Upper lobe of left lung (tissue), 6 donors: ENCODE measurements at regions not wholly inside any gene's neighbourhood (a gene's known extent, or its start where the extent isn't known, plus 50 kb on each side); places are given as distances from the start of the nearest gene placed in this dataset.

Experiments
- ATAC-seq, 2 donors: fragments of 200-7000 bp; cut with Tn5 transposase; one replicate each; pipeline ENCODE4 v1.9.1; 2022; ENCODE audit warnings: mild to moderate bottlenecking in 2 of 2, moderate library complexity in 2 of 2; ENCODE audit not compliant: low FRiP score in 2 of 2
- DNase-seq, 2 donors: peaks; one replicate each; pipeline ENCODE4 v3.0.0-alpha.2; 2019 to 2020
- H3K27ac ChIP-seq, 4 donors: fragments of 200-600 bp; sonication (generic); one replicate each; pipeline ENCODE4 v1.5.1; 2016 to 2019
- H3K27me3 ChIP-seq, 4 donors: fragments of 200-600 bp; sonication (generic); one replicate each; pipeline ENCODE4 v1.5.1; 2017 to 2019
- H3K36me3 ChIP-seq, 4 donors: fragments of 200-600 bp; sonication (generic); one replicate each; pipeline ENCODE4 v1.5.1; 2016 to 2019
- H3K4me1 ChIP-seq, 4 donors: fragments of 200-600 bp; sonication (generic); one replicate each; pipeline ENCODE4 v1.5.1; 2018 to 2019
- H3K4me3 ChIP-seq, 4 donors: fragments of 200-600 bp; sonication (generic); one replicate each; pipeline ENCODE4 v1.5.1; 2017 to 2019; ENCODE audit warnings: mild to moderate bottlenecking in 2 of 4, moderate library complexity in 1 of 4
- H3K9me3 ChIP-seq, 4 donors: fragments of 200-600 bp; sonication (generic); one replicate each; pipeline ENCODE4 v1.5.1; 2018 to 2019
- CTCF ChIP-seq, 6 experiments: fragments of 450-650 bp in 4 of 6; fragments of 200-600 bp in 2 of 6; sonication (generic) in 2 of 6; IDR thresholded peaks; one replicate each; pipeline ENCODE4 v1.5.1; 2016 to 2019; ENCODE audit warnings: antibody characterized with exemption in 6 of 6
- EP300 ChIP-seq, 4 donors: sonication (generic); formaldehyde crosslinking; IDR thresholded peaks; one replicate each; pipeline ENCODE4 v1.5.1; 2017; ENCODE audit warnings: antibody characterized with exemption in 4 of 4, control low read depth in 2 of 4
- POLR2A ChIP-seq, 4 donors: fragments of 450-650 bp; IDR thresholded peaks; one replicate each; pipeline ENCODE4 v1.5.1; 2016 to 2017; ENCODE audit warnings: antibody characterized with exemption in 4 of 4, mild to moderate bottlenecking in 2 of 4
- POLR2AphosphoS5 ChIP-seq, 2 donors: sonication (generic); formaldehyde crosslinking; IDR thresholded peaks; one replicate each; pipeline ENCODE4 v1.5.1; 2017; ENCODE audit warnings: antibody characterized with exemption in 2 of 2
- WGBS, 2 donors: methylation state at CpG; one replicate each; pipeline ENCODE4 v1.1.5; 2017 to 2018; 5-methylcytosine and 5-hydroxymethylcytosine counted together
- donor health status: DM: no; HTN: no; CAD: no; lungs with moderate emphysema.
- donor health status: DM: no; HTN: yes; CAD: no; lungs with severe emphysema.

- DNase-seq = no peak
- no peaks in the 10 kb centered on the region for H3K36me3 ChIP-seq
- no peaks in the 10 kb centered on the region for H3K27me3 ChIP-seq
- no peak for ATAC-seq
- H3K9me3 ChIP-seq = no peaks in the 10 kb centered on the region
- WGBS, 2 donors = 76 to 100% methylated on average over 1 of the region's 1 CpG
- H3K27ac ChIP-seq = no peak overlapping the region
- H3K4me1 ChIP-seq = no peaks in the 10 kb centered on the region
- H3K4me3 ChIP-seq = no peak overlapping the region
- no peak for TF ChIP-seq POLR2A (IDR thresholded peaks at IDR 0.05)
- no peak for TF ChIP-seq EP300 (IDR thresholded peaks at IDR 0.05)
- no peak for TF ChIP-seq CTCF (IDR thresholded peaks at IDR 0.05)
- TF ChIP-seq POLR2AphosphoS5 (IDR thresholded peaks at IDR 0.05) = no peak
Measured at GRCh38 chr5:122527547-122527946, 215.5 kb downstream of the SNCAIP start.

GRCh38 chr5:122532035-122532434 is 220.0 kb downstream of the SNCAIP start:
- WGBS, 2 donors = 47 to 51% methylated on average over 4 of the region's 4 CpGs
- H3K4me1 ChIP-seq = no peaks in the 10 kb centered on the region
- DNase-seq = no peak
- H3K4me3 ChIP-seq = no peak overlapping the region
- H3K27ac ChIP-seq = no peak overlapping the region
- H3K36me3 ChIP-seq = no peaks in the 10 kb centered on the region
- H3K27me3 ChIP-seq = no peaks in the 10 kb centered on the region
- no peak for TF ChIP-seq POLR2A (IDR thresholded peaks at IDR 0.05)
- TF ChIP-seq EP300 (IDR thresholded peaks at IDR 0.05) = no peak
- no peak for TF ChIP-seq CTCF (IDR thresholded peaks at IDR 0.05)
- no peak for TF ChIP-seq POLR2AphosphoS5 (IDR thresholded peaks at IDR 0.05)
- H3K9me3 ChIP-seq = no peaks in the 10 kb centered on the region
- no peak for ATAC-seq

GRCh38 chr5:122533825-122534224 is 221.8 kb downstream of the SNCAIP start:
- no peak for TF ChIP-seq CTCF (IDR thresholded peaks at IDR 0.05)
- no peak for TF ChIP-seq EP300 (IDR thresholded peaks at IDR 0.05)
- TF ChIP-seq POLR2AphosphoS5 (IDR thresholded peaks at IDR 0.05) = no peak
- no peak for TF ChIP-seq POLR2A (IDR thresholded peaks at IDR 0.05)
- DNase-seq (no peak), ATAC-seq (no peak)
- H3K27ac ChIP-seq = no peak overlapping the region
- H3K27me3 ChIP-seq = no peaks in the 10 kb centered on the region
- H3K4me3 ChIP-seq = no peak overlapping the region
- no peaks in the 10 kb centered on the region for H3K9me3 ChIP-seq
- no peaks in the 10 kb centered on the region for H3K4me1 ChIP-seq
- H3K36me3 ChIP-seq = no peaks in the 10 kb centered on the region

GRCh38 chr5:122534829-122535228 is 222.8 kb downstream of the SNCAIP start:
- H3K4me1 ChIP-seq = no peaks in the 10 kb centered on the region
- H3K27ac ChIP-seq = no peak overlapping the region
- no peaks in the 10 kb centered on the region for H3K27me3 ChIP-seq
- DNase-seq = no peak
- H3K36me3 ChIP-seq = no peaks in the 10 kb centered on the region
- 59 to 92% methylated on average over 2 of the region's 2 CpGs for WGBS, 2 donors
- H3K4me3 ChIP-seq = no peak overlapping the region
- TF ChIP-seq POLR2A (IDR thresholded peaks at IDR 0.05) (no peak), CTCF (IDR thresholded peaks at IDR 0.05) (no peak), EP300 (IDR thresholded peaks at IDR 0.05) (no peak), POLR2AphosphoS5 (IDR thresholded peaks at IDR 0.05) (no peak)
- ATAC-seq = no peak
- H3K9me3 ChIP-seq = no peaks in the 10 kb centered on the region

GRCh38 chr5:122541388-122541787 is 229.4 kb downstream of the SNCAIP start:
- DNase-seq = no peak
- WGBS, 2 donors = 50 to 83% methylated on average over 1 of the region's 1 CpG
- no peak overlapping the region for H3K4me3 ChIP-seq
- H3K9me3 ChIP-seq = no peaks in the 10 kb centered on the region
- H3K27me3 ChIP-seq = no peaks in the 10 kb centered on the region
- no peak overlapping the region for H3K27ac ChIP-seq
- no peak for ATAC-seq
- TF ChIP-seq POLR2AphosphoS5 (IDR thresholded peaks at IDR 0.05) (no peak), CTCF (IDR thresholded peaks at IDR 0.05) (no peak), POLR2A (IDR thresholded peaks at IDR 0.05) (no peak), EP300 (IDR thresholded peaks at IDR 0.05) (no peak)
- H3K36me3 ChIP-seq = no peaks in the 10 kb centered on the region
- H3K4me1 ChIP-seq = no peaks in the 10 kb centered on the region
